ENCODE measurements at regions not wholly inside any gene's neighbourhood (a gene's known extent, or its start where the extent isn't known, plus 50 kb on each side); places are given as distances from the start of the nearest gene placed in this dataset.

- TF ChIP-seq POLR2AphosphoS5 (IDR thresholded peaks at IDR 0.05) (no peak), POLR2A (IDR thresholded peaks at IDR 0.05) (no peak), EP300 (IDR thresholded peaks at IDR 0.05) (no peak)
- TF ChIP-seq, protein P1, sequence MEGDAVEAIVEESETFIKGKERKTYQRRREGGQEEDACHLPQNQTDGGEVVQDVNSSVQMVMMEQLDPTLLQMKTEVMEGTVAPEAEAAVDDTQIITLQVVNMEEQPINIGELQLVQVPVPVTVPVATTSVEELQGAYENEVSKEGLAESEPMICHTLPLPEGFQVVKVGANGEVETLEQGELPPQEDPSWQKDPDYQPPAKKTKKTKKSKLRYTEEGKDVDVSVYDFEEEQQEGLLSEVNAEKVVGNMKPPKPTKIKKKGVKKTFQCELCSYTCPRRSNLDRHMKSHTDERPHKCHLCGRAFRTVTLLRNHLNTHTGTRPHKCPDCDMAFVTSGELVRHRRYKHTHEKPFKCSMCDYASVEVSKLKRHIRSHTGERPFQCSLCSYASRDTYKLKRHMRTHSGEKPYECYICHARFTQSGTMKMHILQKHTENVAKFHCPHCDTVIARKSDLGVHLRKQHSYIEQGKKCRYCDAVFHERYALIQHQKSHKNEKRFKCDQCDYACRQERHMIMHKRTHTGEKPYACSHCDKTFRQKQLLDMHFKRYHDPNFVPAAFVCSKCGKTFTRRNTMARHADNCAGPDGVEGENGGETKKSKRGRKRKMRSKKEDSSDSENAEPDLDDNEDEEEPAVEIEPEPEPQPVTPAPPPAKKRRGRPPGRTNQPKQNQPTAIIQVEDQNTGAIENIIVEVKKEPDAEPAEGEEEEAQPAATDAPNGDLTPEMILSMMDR (IDR thresholded peaks at IDR 0.05) = no peak
- no peaks in the 10 kb centered on the region for H3K9me3 ChIP-seq
- WGBS, 2 donors (ENCODE audit: low coverage in 1 of 2) = 94% methylated on average over 2 of the region's 2 CpGs
- no peak for ATAC-seq
- no peak overlapping the region for H3K4me3 ChIP-seq
- H3K4me1 ChIP-seq = no peaks in the 10 kb centered on the region
- H3K36me3 ChIP-seq = no peaks in the 10 kb centered on the region
- no peak overlapping the region for H3K27ac ChIP-seq
- H3K27me3 ChIP-seq = no peaks in the 10 kb centered on the region
These were observed 300.8 kb downstream of the SDHAF3 start for GRCh38 chr7:97418312-97418711.

DNA sequence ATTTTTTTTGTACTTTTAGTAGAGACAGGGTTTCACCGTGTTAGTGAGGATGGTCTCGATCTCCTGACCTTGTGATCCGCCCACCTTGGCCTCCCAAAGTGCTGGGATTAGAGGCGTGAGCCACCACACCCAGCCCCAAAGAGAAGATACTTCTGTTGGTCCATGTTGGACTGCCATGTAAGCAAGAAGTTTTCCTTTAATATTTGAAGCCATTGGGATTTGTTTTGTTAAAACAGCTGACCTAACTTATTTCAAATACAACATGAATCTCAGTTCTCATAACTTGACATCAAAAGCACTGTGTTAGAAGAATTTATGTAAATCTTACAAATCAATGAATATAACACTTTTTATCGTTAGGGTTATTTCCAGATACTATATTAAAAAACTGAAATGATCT, 302.4 kb downstream of the SDHAF3 start:
- no peaks in the 10 kb centered on the region for H3K36me3 ChIP-seq
- H3K9me3 ChIP-seq = no peaks in the 10 kb centered on the region
- WGBS, 2 donors (ENCODE audit: low coverage in 1 of 2) = 87 to 100% methylated on average over 1 to 4 of the region's 5 CpGs
- no peaks in the 10 kb centered on the region for H3K4me1 ChIP-seq
- no peak overlapping the region for H3K27ac ChIP-seq
- ATAC-seq = no peak
- no peak overlapping the region for H3K4me3 ChIP-seq
- H3K27me3 ChIP-seq = no peaks in the 10 kb centered on the region
- TF ChIP-seq POLR2AphosphoS5 (IDR thresholded peaks at IDR 0.05) (no peak), POLR2A (IDR thresholded peaks at IDR 0.05) (no peak), EP300 (IDR thresholded peaks at IDR 0.05) (no peak)
- TF ChIP-seq, protein P1 (IDR thresholded peaks at IDR 0.05) = no peak

- Histone ChIP-seq H3K4me1 (no peaks in the 10 kb centered on the region), H3K27me3 (no peaks in the 10 kb centered on the region), H3K27ac (no peak overlapping the region), H3K9me3 (no peaks in the 10 kb centered on the region), H3K4me3 (no peak overlapping the region), H3K36me3 (no peaks in the 10 kb centered on the region)
- no peak for ATAC-seq
- 83 to 90% methylated on average over 4 of the region's 4 CpGs for WGBS, 2 donors (ENCODE audit: low coverage in 1 of 2)
- TF ChIP-seq EP300 (IDR thresholded peaks at IDR 0.05) = no peak
- TF ChIP-seq, protein P1 (IDR thresholded peaks at IDR 0.05) = no peak
- TF ChIP-seq POLR2AphosphoS5 (IDR thresholded peaks at IDR 0.05) = no peak
- no peak for TF ChIP-seq POLR2A (IDR thresholded peaks at IDR 0.05)
These were observed 303.9 kb downstream of the SDHAF3 start for GRCh38 chr7:97421307-97421930.

DNA sequence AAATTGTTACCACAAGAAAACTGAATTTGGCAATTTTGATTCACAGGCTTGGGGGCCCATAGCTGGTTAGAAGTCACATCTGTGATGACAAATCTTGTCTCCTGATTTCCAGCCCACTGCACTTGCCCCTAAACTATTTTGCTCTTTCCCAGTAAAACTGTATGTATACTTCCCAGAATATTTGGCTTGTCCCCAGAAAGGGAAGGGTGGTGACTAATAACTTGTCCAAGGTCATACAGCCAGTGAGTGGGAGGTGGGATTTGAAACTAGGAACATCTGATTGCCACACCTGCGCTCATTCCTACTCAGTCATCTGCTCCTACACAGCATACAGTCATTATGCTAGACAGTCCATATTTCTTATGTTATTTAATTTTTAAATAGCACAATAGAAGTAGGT, 304.5 kb downstream of the SDHAF3 start:
- H3K36me3 ChIP-seq = no peaks in the 10 kb centered on the region
- WGBS, 2 donors (ENCODE audit: low coverage in 1 of 2) = 72 to 100% methylated on average over 1 of the region's 1 CpG
- TF ChIP-seq POLR2A (IDR thresholded peaks at IDR 0.05) = no peak
- no peak for TF ChIP-seq EP300 (IDR thresholded peaks at IDR 0.05)
- H3K27ac ChIP-seq = no peak overlapping the region
- ATAC-seq = no peak
- H3K4me3 ChIP-seq = no peak overlapping the region
- H3K9me3 ChIP-seq = no peaks in the 10 kb centered on the region
- H3K27me3 ChIP-seq = no peaks in the 10 kb centered on the region
- no peaks in the 10 kb centered on the region for H3K4me1 ChIP-seq

GRCh38 chr7:97430006-97430405, 301.9 kb upstream of the TAC1 start:
- WGBS, 2 donors (ENCODE audit: low coverage in 1 of 2) = 81 to 87% methylated on average over 7 to 8 of the region's 9 CpGs
- Histone ChIP-seq H3K4me1 (no peaks in the 10 kb centered on the region), H3K36me3 (no peaks in the 10 kb centered on the region), H3K27ac (no peak overlapping the region), H3K27me3 (no peaks in the 10 kb centered on the region), H3K9me3 (no peaks in the 10 kb centered on the region), H3K4me3 (no peak overlapping the region)
- TF ChIP-seq POLR2A (IDR thresholded peaks at IDR 0.05) (no peak), POLR2AphosphoS5 (IDR thresholded peaks at IDR 0.05) (no peak), EP300 (IDR thresholded peaks at IDR 0.05) (no peak)
- TF ChIP-seq, protein P1 (IDR thresholded peaks at IDR 0.05) = no peak
- no peak for ATAC-seq

All from gastroesophageal sphincter (tissue), 4 donors.